HepG2 (cell line): ENCODE measurements at regions not wholly inside any gene's neighbourhood (a gene's known extent, or its start where the extent isn't known, plus 50 kb on each side); places are given as distances from the start of the nearest gene placed in this dataset.

Source experiments
- CREBL2 ChIP-seq: sonication (generic); formaldehyde crosslinking; IDR thresholded peaks from 2 replicates; pipeline ENCODE4 v1.8.1; 2023; ENCODE audit warnings: missing genetic modification reagents, mild to moderate bottlenecking, borderline replicate concordance
- HIVEP1 ChIP-seq: sonication (generic); formaldehyde crosslinking; IDR thresholded peaks from 2 replicates; pipeline ENCODE4 v1.4.0; 2020; ENCODE audit warnings: mild to moderate bottlenecking, missing genetic modification reagents
- ZNF18 ChIP-seq: sonication (generic); formaldehyde crosslinking; IDR thresholded peaks from 2 replicates; pipeline ENCODE4 v1.8.0; 2022; ENCODE audit warnings: mild to moderate bottlenecking, missing genetic modification reagents; ENCODE audit not compliant: insufficient replicate concordance
- ZNF275 ChIP-seq: sonication (generic); formaldehyde crosslinking; IDR thresholded peaks from 2 replicates; pipeline ENCODE4 v1.8.0; 2022; ENCODE audit warnings: missing genetic modification reagents, mild to moderate bottlenecking, inconsistent platforms, borderline replicate concordance
- ZNF318 ChIP-seq: sonication (generic); formaldehyde crosslinking; IDR thresholded peaks from 2 replicates; pipeline ENCODE4 v1.4.0; 2020; ENCODE audit warnings: mild to moderate bottlenecking, missing genetic modification reagents
- ZNF333 ChIP-seq: sonication (generic); formaldehyde crosslinking; IDR thresholded peaks from 2 replicates; pipeline ENCODE4 v1.4.0; 2020; ENCODE audit warnings: mild to moderate bottlenecking, missing genetic modification reagents, borderline replicate concordance
- ZNF616 ChIP-seq: sonication (generic); formaldehyde crosslinking; IDR thresholded peaks from 2 replicates; pipeline ENCODE4 v1.5.0; 2020; ENCODE audit warnings: low read depth, mild to moderate bottlenecking, missing genetic modification reagents
- ZNF674 ChIP-seq: sonication (generic); formaldehyde crosslinking; IDR thresholded peaks from 2 replicates; pipeline ENCODE4 v1.5.0; 2020; ENCODE audit warnings: low read depth, mild to moderate bottlenecking, missing genetic modification reagents
- ZNF850 ChIP-seq: sonication (generic); formaldehyde crosslinking; conservative IDR thresholded peaks from 2 replicates; pipeline ENCODE4 v1.9.0; 2021; ENCODE audit warnings: mild to moderate bottlenecking, missing genetic modification reagents
- TF ChIP-seq, protein P1 (sequence below): sonication (generic); formaldehyde crosslinking; IDR thresholded peaks from 2 replicates; pipeline ENCODE4 v1.5.0; 2020; ENCODE audit warnings: mild to moderate bottlenecking, missing genetic modification reagents
- TF ChIP-seq, protein P2 (sequence below): sonication (generic); formaldehyde crosslinking; IDR thresholded peaks from 2 replicates; pipeline ENCODE4 v1.9.0; 2021; ENCODE audit warnings: missing genetic modification reagents, borderline replicate concordance
- TF ChIP-seq, protein P3 (sequence below): IDR thresholded peaks from 2 replicates; pipeline ENCODE4 v1.6.1; 2016; ENCODE audit warnings: missing compliant biosample characterization, missing genetic modification reagents, borderline replicate concordance

DNA sequence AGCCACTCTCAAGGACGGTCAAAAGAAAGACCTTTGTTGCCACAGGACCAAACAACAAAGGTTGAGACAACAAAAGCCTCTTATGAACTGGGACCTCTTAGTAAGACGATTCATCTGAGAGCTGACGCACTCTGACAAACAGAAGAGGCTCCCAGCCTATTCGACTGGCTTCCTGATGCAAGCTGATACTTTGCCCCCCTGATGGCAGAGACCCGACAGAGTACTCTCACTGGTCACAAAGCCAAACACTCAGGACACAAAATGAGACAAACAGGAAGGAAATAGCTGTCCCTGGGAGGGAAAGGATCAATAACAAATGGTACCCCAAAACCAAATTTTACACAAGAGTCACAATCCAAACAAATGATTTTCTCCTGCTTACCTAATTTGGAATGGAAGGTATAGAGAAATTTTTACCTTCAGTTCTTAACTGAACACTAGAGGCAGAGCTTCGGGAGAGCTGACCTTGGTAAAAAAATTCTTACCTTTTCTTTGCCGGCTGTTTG lies 75.2 kb upstream of the PLAC8 start (continued):
- TF ChIP-seq ZNF318 (CRISPR knock-in tag) = no peak
- TF ChIP-seq, protein P1, sequence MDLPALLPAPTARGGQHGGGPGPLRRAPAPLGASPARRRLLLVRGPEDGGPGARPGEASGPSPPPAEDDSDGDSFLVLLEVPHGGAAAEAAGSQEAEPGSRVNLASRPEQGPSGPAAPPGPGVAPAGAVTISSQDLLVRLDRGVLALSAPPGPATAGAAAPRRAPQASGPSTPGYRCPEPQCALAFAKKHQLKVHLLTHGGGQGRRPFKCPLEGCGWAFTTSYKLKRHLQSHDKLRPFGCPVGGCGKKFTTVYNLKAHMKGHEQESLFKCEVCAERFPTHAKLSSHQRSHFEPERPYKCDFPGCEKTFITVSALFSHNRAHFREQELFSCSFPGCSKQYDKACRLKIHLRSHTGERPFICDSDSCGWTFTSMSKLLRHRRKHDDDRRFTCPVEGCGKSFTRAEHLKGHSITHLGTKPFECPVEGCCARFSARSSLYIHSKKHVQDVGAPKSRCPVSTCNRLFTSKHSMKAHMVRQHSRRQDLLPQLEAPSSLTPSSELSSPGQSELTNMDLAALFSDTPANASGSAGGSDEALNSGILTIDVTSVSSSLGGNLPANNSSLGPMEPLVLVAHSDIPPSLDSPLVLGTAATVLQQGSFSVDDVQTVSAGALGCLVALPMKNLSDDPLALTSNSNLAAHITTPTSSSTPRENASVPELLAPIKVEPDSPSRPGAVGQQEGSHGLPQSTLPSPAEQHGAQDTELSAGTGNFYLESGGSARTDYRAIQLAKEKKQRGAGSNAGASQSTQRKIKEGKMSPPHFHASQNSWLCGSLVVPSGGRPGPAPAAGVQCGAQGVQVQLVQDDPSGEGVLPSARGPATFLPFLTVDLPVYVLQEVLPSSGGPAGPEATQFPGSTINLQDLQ (CRISPR knock-in tag) = no peak
- no peak for TF ChIP-seq ZNF333 (CRISPR knock-in tag)
- no peak for TF ChIP-seq ZNF616 (CRISPR knock-in tag)
- no peak for TF ChIP-seq CREBL2
- TF ChIP-seq ZNF674 (CRISPR knock-in tag) = no peak
- TF ChIP-seq HIVEP1 (CRISPR knock-in tag) = no peak
- TF ChIP-seq ZNF275 = no peak
- TF ChIP-seq, protein P2, sequence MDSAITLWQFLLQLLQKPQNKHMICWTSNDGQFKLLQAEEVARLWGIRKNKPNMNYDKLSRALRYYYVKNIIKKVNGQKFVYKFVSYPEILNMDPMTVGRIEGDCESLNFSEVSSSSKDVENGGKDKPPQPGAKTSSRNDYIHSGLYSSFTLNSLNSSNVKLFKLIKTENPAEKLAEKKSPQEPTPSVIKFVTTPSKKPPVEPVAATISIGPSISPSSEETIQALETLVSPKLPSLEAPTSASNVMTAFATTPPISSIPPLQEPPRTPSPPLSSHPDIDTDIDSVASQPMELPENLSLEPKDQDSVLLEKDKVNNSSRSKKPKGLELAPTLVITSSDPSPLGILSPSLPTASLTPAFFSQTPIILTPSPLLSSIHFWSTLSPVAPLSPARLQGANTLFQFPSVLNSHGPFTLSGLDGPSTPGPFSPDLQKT (CRISPR knock-in tag) = no peak
- no peak for TF ChIP-seq ZNF18 (CRISPR knock-in tag)
- TF ChIP-seq, protein P3, sequence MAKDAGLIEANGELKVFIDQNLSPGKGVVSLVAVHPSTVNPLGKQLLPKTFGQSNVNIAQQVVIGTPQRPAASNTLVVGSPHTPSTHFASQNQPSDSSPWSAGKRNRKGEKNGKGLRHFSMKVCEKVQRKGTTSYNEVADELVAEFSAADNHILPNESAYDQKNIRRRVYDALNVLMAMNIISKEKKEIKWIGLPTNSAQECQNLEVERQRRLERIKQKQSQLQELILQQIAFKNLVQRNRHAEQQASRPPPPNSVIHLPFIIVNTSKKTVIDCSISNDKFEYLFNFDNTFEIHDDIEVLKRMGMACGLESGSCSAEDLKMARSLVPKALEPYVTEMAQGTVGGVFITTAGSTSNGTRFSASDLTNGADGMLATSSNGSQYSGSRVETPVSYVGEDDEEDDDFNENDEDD = no peak
- no peak for TF ChIP-seq ZNF850 (CRISPR knock-in tag)
